Fibroblast of upper back skin (primary cell): ENCODE measurements at regions not wholly inside any gene's neighbourhood (a gene's known extent, or its start where the extent isn't known, plus 50 kb on each side); places are given as distances from the start of the nearest gene placed in this dataset.

Experiments
- DNase-seq: peaks from one replicate; pipeline ENCODE4 v3.0.0-alpha.2; 2013

DNA sequence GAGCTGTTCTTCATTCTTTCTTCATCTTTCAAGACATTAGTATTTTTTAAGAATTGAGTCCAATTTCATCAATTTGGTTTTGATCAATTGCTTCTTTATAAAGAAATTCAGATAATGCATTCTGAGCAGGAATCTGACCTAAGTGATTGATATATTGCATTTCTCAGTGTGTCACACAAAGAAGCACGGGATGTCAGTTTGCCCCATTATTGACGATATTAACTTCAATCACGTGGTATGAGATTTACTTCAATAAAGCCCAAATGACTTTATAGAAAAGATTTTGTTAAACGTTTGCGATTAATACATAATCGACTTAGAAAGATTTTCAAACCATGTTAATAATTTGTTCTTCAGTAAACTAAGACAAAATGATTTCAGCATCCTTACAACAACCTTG is 1254.2 kb downstream of the FSCB start:
- no peak for DNase-seq

DNA sequence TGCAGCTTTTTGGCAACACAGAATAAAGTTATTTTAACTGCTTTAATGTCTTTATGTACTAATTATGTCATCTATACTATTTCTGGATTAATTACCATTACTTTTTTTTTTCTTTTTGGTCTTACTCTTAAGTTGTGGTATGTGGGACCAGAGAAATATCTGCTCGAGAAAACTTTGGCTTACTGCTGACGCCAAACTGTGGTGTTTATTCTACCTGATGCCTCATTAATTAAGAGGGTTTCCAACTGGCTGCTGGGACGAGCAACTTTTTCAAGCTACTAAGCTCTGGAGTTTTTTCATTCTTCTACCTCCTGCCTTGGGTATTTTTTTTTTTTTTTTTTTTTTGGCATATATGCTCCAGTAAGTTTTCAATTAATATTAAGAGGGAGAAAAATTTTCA is 1257.5 kb downstream of the FSCB start:
- no peak for DNase-seq

DNA sequence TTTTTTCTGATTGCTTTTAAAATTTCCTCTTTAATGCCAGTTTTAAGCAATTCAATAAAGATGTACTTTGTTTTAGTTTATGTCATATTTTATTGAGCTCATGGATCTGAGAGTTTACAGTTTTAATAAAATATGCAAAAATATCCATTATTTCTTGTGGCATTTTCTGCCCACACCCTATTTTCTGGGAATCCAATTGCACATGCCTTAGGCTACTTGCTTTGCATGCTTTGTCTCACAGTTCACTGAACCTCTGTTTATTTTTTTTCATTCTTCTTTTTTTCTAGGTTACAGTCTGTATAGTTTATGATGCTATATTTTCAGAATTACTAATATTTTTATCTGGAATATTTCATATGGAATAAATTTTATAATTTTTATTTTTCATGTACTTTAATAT is 1258.0 kb downstream of the FSCB start:
- no peak for DNase-seq

DNA sequence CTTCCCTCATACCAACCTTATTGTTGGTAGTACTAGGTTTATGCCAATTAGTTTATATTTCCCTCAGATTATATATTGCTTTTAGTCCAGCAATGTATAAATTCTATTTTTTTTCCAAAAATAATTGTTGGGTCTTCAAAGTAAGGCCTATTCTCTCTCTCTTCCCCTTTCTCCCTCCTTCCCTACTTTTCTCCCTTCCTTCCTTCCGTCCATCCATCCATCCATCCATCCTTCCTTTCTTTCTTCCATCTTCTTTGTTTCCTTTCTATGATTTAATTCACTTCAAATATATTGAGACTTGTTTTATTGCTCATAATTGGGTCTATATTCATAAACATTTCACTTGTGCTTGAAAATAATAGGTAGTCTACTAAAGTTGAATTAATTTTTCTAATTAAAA is 1259.2 kb downstream of the FSCB start:
- DNase-seq: no peak

DNA sequence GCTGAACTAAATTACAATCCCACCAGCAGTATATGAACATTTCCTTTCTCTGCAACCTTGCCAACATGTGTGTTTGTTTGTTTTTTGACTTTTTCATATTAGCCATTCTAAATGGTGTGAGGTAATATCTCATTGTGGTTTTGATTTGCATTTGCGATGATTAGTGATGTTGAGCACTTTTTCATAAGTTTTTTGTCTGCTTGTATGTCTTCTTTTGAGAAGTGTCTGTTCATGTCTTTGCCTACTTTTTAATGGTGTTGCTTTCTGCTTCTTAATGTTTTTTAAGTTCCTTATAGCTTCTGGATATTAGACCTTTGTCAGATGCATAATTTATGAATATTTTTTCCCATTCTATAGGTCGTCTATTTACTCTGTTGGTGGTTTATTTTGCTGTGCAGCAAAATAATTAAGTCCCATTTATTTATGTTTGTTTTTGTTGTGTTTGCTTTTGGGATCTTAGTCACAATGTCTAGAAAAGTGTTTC is 1262.9 kb downstream of the FSCB start:
- no peak for DNase-seq

DNA sequence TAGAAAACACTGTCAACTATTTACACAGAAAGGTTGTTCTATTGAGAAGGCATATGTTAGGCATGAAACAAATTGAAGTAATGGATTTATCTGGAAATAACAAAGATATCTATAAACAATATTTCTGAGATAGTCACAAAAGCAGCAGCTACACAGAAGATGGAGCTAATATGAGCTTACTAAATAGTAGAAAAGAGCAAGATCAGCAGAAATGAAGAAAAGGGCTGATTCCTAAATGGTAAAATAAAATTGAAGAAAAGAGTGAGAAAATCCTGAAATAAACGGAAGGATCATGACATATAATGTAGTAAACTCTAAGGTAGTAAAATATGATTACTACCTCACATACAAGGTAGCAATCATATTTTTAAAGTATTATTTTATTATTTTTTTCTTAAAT is 1263.9 kb downstream of the FSCB start:
- DNase-seq: no peak

DNA sequence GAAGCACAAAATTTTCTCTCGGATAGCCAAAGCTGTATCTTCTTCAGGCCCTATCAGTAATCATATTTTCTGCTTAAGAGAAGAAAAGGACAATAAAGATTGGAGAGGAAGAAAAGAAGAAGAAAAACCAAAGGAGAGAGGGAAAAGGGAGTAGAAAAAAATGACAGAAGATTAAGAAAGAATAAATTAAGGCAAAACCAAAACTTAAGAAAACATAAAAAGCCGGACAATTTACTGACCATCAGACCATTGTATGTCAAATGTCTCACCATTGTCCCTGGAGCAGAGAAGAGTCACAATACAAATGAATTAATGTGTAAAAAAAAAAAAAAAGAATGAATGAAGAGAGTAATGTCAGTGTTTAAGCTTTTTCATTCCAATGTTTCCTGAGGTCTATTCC is 1274.8 kb downstream of the FSCB start:
- no peak for DNase-seq

DNA sequence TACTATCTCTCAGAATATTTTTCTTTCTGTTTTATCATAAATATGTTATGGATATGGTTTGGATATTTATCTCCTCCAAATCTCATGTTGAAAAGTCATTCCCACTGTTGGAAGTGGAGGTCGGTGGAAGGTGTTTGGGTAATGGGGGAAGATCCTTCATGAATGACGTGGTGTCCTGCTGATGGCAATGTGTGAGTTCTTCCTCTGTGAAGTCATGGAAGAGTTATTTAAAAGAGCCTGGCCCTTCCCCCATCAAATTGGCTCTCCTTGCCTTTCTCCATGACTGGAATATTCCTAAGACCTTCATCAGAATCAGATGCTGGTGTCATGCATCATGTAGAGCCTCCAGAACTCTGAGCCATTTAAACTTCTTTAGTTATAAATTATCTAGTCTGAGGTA is 1291.6 kb downstream of the FSCB start:
- peak; percentile 1 for DNase-seq

DNA sequence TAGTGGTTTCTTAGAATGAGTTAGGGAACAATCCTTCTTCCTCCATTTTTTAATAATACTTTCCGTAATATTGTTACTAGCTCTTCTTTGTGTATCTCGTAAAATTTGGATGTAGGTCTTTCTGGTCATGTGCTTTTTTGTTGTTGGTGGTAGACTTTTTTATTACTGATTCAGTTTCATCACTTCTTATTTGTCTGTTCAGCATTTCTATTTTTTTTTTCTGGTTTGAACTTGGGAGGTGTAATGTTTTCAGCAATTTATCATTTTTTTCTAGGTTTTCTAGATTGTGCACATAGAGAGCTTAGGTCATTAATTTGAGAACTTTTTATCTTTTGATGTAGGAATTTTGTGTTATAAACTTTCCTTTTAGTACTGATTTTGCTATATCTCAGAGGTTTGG is 1299.9 kb downstream of the FSCB start:
- no peak for DNase-seq

DNA sequence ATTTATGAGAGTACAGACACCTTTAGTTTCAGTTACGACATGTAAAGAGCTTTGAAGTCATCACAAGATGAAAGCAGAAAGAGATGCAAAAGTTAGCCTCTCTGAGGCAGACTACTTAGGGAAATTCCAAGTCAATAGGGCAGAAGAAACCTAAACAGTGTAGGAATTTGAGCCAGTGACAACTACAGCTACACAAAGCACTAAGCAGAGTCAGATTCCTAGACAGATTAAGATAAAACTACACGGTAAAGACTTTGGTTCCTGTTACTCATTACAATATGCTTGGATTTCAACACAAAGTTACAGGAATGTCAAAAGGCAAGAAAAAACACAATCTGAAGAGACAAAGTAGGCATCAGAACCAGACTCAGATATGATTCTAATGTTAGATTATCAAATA is 1302.3 kb downstream of the FSCB start:
- DNase-seq: no peak

DNA sequence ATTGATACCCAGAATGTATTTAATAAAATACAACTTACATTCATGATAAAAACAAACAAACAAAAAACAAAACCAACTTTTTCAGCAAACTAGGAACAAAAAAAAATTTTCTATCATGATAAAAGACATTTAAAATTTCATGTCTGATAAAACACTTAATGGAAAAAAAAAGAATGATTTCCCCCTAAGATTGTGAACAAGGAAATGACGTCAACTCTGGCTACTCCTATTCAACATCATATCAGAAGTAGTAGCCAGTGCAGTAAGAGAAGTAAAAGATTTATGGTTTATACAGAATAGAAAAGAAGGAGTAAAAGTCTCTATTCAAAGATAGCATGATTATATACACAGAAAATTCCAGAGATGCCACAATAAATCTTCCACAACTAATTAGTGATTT is 1306.6 kb downstream of the FSCB start:
- DNase-seq: no peak

DNA sequence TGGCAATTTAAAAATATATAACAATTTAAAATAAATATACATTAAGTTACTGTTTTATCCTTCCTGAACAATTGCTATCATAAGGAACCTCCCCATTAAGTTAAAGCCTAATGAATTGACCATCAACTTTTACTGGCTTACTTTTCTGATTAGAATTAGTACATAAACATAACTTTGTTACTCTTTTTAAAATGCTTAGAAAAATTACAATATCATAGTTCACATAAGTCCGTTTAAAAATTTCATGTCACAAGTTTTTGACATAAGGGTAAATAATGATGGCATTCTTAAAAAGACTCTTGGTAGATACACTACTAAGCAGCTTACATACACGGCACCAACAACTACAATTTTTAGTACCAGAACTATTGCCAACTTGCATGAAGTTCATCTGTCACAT is 1308.6 kb downstream of the FSCB start:
- DNase-seq: no peak

DNA sequence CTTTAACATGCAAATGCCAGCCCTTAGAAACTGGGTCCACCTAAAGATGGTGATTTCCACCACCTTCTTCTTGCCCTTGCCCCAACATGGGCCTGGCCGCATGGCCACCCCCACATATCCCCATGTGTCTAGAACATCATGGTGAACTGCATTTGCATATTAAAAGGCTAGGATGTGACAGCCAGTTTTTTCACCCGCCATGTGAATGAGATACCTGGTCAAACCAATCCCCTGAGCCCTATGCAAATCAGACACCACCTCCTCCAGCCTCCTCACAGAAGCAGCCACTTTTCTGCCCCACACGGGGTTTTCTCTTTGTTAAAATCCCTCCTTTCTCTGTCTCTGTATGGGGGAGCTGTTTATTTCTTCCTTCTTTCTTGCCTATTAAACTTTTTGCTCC is 1322.5 kb downstream of the FSCB start:
- no peak for DNase-seq

DNA sequence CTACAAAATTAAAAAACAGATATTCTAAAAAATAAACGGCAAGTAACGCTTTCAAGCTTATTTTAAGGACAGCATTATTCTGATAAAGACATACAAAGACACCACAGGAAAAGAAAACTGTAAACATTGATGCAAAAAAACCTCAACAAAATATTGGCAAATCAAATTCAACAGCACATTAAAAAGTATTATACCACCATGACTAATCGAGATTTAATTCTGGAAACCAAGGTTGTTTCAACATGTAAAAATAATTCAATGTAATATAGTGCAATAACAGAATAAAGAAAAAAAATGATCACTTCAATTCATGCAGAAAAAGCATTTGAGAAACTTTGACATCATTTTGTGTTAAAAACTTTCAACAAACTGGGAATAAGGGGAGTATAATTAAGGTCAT is 1323.2 kb downstream of the FSCB start:
- DNase-seq: no peak

DNA sequence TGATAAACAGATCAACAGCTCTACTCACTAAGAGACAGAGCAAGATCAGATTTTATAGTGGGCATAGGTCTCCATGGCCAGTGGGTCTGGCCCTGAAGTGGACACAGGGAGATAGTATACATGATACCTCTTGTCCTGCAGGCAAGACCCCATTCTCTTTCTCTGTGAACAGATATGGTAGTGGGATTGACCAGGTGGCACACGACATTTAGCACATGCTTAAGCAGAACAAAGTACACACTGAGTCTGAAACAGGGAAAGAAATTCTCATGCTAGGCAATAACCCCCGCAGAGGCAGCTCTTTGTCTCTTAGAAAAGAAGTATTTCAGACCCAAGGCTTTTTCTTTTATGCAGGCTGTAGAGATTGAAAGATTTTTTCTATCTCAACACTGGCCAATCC is 1331.2 kb downstream of the FSCB start:
- no peak for DNase-seq

DNA sequence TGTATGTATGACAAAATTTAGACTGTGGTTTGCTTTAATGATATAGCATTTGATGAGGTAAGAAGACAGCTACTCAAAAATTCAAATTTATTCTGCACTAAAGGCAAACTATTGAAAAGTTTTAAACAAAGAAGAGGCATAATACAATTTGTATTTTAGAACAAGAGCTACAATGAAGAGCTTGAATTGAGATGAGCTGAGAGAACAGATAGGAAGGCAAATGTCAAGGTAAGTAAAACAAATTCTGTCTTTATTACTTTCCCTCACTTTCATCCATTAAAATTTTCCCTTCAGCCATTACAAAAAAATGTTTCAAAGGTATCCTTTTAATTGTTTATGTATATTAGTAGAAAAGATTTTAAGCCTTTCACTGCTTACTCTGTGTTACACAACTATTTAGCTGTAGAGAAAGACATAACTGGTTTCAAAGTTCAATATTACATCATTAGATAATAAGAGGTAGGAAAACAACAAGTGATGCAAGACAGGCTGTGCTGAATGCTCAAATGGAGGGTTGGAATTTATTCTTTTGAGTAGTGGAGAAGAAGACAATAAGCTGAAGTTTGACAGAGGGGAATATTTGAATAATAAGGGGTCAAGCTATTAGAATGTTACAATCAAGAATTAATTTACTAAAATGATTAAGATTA is 1334.1 kb downstream of the FSCB start:
- no peak for DNase-seq

DNA sequence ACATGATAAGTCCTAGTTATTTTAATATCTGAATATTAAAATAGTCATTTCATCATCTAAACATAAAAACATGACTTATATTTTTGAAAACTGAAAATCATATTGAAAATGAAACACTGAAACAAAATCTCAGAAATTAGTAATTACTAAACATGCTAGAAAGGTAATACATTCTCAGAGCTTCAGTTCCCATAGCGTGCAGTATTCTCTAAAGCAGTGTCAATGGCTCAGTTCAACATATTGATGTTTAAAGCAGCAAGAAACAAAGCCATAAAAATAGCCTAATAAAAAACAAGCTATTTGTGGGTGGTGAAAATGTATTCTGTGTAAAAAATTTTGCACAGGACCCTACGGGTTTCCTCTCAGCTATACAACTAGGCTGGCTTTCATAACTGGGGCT is 1337.4 kb downstream of the FSCB start:
- DNase-seq: no peak

DNA sequence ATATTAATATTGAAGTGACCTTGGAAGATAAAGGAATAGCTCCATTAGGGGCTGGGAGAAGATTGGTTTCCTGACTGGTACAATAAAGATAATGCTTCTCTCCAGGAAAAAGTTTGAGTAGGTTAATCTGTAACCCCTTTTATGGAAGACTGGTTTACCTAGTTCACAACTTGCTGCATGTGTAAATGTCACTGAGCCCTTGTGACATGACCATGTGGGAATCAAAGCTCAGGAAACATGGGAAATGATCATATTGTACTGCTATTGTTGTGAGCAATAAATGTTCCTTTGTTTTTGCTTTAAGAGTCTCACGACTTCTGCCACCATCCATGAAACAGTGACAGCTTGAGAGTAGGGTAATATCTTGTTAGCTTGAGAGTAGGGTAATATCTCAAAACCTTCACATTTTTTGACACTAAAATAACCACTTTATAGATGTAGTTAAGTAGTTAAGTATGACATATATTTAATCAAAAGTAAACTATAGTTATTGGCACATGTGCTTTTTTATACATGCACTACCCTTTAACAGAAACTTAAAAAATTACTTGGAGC is 1338.6 kb downstream of the FSCB start:
- DNase-seq: no peak

DNA sequence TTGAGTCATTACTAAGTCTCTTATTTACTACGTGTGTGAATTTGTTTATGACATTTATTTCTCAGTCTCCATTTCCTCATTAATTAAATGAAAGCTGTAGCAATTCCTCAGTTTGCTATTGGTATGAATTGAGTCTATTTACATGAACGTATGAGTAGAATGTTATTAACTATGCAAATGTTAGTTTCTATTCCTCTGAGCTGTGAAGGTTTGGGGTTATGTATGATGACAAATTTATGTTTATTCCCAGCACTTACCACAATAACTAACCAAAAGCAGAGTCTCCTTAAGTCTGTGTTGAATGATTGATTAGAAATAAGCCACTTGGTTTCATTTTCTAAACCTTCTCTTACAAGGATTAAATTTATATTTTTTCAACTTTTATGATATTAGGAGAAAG is 1340.9 kb downstream of the FSCB start:
- DNase-seq: no peak

DNA sequence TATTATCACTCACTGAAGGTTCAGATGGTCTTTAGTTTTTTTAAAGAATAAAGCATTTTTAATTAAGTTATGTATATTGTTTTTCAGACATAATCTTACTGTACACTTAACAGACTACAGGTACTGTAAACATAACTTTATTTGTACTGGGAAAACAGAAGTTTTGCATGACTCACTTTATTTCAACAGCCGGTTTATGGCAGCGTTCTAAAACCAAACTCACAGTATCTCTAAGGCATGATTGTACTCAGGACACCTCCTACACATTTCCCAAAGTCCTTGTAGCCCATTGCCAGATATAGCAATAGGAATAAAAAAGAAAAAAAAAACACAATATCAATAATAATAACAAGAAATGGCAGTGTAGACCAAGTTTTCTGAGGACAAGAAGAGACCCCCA is 1341.4 kb downstream of the FSCB start:
- no peak for DNase-seq

DNA sequence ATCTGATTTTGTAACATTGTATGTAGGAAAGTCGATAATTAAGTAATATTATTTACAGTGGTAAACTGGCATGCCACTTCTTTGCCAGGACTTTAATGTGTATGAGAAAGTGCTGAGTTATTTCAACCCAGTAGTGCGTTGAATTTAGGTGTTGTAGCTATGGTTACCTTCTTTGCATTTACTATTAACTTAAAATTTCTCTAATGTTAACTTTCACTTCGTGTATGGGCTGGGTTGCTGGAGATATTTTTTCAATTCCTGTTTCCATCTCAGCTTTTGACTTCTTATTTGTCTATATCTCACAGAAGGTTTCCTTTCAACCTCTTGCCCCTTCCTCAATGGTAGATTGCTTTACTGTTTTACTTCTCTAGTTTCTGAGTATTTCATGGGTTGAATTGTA is 1345.6 kb downstream of the FSCB start:
- DNase-seq: no peak

DNA sequence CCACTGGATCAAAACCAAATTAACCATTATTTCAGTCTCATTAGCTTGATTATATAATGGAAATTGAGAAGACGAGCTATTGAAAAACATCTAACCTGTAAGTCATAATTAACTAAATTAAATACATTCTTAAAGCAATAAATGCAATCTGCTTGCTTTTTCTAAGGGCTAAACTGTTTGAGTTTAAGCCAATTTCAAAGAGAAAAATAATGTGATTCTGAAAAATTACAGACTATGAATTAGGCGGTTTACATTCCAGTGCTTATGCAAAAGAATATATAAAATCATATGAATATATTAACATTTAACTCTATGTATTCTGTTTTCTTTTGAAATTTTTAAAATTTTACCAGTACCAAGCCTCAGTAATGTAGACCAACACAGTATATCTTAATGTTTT is 1349.4 kb downstream of the FSCB start:
- DNase-seq: no peak

DNA sequence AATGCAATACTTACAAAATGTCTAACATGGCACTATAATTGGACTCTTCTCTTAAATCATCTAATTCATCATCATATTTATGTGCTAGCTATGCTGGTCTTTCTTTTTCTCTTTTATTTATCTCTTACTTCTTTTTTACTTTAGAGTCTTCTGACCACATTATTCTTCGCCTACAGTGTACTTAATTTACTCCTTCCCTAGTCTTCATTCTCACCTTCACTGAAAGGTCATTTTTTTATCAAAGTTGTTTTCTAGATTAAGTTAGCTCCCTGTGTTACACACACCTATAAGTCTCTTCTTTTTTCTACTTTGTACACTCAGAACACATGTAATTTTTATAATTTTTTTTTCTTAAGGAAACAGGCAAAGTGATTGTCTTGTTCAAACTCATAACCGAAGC is 1351.2 kb downstream of the FSCB start:
- no peak for DNase-seq

DNA sequence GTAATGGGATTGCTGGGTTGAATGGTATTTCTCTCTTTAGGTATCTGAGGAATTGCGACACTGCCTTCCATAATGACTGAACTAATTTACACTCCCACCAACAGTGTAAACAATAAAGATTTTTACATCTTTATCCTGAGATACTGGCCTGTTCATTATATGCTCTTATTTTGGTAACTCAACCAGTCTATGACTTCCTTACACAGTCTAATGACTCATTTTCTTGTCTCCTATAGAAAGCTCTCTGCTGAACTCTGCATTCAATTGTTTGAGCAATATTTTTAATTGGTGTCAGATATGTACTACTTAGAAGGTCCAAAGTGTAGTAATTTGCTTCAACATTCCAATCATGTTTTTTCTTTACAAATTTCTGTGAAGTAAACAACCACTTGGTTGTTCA is 1351.8 kb downstream of the FSCB start:
- DNase-seq: no peak

DNA sequence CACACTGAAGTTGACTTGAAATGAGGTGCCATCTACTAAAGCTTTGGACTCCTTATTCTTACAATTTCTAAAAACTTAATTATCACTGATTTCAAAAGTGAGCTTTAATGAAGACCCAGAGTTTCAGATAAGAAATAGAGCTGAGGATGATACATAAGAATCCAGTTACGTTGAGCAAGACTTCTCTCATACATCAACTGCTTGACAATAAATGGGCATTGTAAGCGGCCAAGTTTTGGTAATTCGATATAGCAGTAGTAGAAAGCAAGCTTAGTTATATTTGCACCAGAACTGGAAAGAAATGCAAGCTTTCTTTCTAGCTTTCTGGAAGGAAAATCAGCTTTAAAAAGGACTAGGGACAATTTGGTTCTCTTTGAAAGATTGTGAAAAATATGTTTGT is 1359.6 kb downstream of the FSCB start:
- peak; percentile 10 for DNase-seq
